ENCODE measurements at regions not wholly inside any gene's neighbourhood (a gene's known extent, or its start where the extent isn't known, plus 50 kb on each side); places are given as distances from the start of the nearest gene placed in this dataset.

DNA sequence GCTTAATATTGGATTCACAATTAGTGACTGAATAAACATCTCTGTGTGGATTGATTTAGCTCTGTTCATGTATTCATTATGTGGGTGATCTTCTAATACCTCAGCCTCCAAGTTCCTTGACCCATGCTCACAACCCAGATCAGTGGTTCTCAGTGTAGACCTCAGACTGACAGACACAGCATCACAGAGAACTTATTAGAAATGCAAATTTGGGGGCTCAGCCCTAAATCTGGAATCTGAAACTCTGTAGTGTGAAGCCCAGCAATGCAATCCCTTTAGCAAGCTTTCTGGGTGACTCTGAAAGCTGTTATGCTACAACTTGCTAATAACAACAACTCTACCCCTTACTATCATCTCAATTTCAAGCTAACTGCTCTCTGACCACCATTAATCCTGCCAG is 273.1 kb upstream of the FANCL start:
- TF ChIP-seq CTCF (IDR thresholded peaks at IDR 0.05; ENCODE audit: poor library complexity, severe bottlenecking) = no peak
- TF ChIP-seq POLR2AphosphoS5 (IDR thresholded peaks at IDR 0.05) = no peak
- TF ChIP-seq EZH2 (IDR thresholded peaks at IDR 0.05; ENCODE audit: borderline replicate concordance, insufficient read depth, low read length, poor library complexity, severe bottlenecking) = no peak
- no peak for TF ChIP-seq EP300 (conservative IDR thresholded peaks at IDR 0.05; ENCODE audit: poor library complexity, severe bottlenecking)
- no peak for TF ChIP-seq RAD21 (conservative IDR thresholded peaks at IDR 0.05)
